ENCODE measurements at regions not wholly inside any gene's neighbourhood (a gene's known extent, or its start where the extent isn't known, plus 50 kb on each side); places are given as distances from the start of the nearest gene placed in this dataset.
"Not testable (repeated sequence)": the region's sequence is repeated elsewhere in the genome, so short reads cannot be mapped to it uniquely, and the experiment has no call there.

DNA sequence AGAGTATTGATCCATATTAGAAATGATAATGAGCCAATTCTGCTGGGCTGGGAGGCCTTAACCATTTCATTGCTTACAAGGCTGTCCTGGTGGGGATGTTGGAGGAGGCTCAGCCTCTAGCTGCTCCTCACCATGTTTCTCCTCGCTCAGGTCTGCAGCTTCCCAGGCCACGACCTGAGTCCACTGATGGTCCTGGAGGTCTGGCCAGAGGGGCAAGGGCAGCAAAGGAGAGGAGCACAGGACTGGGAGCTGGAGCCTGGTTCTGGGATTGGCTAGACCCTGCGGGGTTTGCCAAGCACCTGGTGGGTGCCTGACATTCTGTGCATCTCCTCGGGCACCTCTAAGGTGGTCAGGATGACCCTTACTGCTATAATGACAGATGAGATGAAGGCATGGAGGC, 92.6 kb downstream of the KIF26A start:
- no peak for DNase-seq (ENCODE audit: low spot score)

DNA sequence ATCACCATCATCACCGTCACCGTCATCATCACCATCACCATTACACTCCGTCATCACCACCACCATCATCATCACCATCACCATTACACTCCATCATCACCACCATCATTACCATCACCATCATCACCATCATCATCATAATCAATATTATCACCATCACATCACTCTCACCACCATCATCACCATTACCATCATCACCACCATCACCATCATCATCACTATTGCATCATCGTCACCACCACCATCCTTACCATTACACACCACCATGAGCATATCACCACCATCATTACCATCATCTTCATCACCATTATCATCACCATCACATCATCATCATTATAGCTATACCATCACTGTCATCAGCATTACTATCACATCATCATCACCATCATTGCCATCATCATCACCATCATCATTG, 93.7 kb downstream of the KIF26A start:
- DNase-seq (ENCODE audit: low spot score), result no peak

DNA sequence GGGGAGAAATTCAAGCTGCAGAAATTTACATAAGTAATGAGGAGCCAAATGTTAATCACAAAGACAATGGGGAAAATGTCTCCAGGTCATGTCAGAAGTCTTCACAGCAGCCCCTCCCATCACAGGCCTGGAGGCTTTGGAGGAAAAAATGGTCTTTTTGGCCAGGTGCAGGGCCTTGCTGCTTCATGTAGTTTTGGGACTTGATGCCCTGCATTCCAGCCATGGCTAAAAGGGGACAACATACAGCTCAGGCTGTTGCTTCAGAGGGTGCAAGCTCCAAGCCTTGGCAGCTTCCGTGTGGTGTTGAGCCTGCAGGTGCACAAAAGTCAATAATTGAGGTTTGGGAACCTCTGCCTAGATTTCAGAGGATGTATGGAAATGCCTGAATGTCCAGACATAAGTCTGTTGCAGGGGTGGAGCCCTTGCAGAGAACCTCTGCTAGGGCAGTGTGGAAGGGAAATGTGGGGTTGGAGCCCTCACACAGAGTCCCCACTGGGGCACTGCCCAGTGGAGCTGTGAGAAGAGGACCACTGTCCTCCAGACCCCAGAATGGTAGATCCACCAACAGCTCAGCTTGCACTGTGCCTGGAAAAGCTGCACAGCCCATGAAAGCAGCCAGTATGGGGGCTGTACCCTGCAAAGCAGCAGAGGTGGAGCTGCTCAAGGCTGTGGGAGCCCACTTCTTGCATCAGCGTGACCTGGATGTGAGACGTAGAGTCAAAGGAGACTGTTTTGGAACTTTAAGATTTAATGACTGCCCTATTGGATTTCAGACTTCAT, 95.8 kb downstream of the KIF26A start:
- not testable (repeated sequence) for DNase-seq (ENCODE audit: low spot score)

DNA sequence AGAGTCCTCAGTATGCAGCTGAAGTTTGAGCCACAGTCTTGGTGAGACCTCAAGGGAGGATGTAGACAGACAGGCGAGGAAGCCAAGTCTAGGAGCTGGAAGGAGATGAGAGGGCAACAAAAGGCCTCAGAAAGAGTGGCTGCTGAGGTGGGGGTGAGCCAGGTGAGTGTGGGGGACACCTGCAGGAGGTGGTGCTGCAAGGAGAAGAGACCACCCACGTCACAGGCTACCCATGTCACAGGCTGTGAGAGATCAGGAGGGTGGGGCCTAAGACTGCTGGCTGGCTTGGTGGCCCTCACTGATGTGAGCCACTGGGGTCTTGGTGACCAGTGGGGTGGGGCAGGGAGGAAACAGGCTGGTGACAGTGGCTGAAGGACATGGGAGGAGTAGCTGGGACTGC, 97.3 kb downstream of the KIF26A start:
- no peak for DNase-seq (ENCODE audit: low spot score)

DNA sequence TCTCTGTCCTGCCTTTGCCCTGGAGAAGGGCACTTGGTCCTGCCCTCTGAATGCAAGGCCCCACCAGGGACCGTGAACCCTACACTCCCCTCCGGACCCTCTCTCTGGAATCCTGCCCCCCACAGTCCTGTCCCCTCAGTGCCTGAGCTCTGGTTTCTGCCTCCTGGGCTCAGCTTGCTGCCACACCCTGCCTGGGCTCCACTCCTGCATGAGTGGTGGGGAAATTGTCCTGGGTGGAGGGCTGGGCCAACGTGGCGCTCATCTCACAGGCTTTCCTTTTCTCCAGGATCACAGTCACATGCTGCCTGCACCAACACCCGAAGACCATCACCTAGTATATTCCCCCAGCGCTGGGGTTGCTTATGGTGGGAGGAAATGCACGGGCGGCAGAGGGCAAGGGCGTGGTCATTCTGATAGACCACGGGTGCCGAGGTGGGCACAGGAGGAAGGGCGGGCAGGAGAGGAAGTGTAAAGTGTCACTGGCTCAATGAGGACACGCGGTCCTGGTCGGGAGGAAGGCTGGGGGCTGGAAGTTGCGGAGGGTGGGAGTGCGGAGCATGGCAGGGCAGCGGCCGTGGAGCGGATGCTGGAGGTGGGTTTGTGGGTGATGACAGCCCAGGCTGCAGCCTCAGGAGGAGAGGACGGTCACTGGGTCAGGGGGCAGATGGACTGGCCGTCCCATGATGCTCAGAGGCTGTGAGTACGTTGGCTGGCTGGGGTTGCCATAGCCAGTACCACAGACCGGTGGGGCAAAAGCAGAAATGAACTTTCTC, 99.5 kb downstream of the KIF26A start:
- DNase-seq (ENCODE audit: low spot score), result peak; percentile 17

DNA sequence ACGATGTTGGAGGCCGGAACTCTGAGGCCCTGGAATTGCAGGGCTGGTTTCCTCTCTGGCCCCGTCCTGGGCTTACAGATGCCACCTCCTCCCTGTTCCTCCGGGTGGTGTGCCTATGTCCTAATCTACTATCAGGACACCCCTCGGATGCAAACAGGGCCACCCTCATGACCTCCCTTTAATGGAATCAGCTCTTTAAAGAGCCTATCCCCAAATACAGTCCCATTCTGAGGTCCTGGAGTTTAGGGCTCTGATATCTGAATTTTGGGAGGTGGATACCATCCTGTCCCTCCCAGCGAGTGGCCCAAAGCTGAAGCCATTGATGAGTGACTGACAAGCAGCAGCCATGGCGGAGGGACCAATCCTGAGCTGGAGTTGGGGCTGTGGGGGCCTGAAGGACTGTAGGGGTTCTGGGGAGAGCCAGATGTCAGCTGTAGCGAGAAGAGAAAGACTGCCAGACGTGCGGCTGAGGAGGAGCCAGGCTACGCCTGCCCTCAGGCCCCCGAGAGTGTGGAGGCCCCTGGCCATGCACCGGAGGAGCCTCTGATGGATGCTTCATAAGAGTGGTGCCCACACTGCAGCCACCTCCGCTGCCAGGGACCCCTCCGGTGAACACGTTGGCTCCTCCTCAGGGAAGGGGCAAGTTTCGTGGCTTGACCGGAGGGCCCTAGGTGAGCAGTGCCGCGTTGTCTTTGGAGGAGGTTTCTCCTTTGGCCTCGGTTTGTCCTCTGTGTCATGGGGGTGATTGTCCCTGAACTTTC, 100.2 kb downstream of the KIF26A start:
- peak; percentile 15 for DNase-seq (ENCODE audit: low spot score)

DNA sequence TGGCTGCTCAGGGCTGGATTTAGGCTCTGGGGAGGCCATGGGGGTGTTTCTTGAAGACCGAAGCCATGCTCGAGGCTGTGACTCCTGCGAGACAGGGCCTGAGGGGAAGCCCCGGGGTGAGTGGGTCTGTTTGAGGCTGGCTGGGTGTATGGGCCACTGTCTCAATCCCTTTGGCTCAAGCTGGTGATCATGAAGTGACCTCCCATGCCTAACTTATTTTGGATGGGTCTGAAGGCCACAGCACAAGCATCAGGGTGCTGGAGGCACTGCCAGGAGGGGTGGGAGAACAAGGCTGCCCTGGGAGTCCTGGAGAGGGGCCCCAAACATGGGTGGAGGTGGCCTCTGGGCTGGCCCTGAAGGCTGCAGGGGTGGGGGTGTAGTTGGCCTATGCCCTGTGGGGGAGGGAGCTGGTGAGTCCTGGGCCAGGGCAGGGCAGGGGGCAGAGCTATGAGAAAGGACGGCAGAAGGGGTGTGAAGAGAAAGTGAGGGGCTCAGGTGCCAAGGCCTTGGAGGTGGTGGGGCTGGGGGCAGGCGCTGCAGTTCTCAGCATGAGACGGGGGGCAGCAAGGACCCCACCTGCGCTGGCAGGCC, 100.9 kb downstream of the KIF26A start:
- DNase-seq (ENCODE audit: low spot score), result peak; percentile 25

DNA sequence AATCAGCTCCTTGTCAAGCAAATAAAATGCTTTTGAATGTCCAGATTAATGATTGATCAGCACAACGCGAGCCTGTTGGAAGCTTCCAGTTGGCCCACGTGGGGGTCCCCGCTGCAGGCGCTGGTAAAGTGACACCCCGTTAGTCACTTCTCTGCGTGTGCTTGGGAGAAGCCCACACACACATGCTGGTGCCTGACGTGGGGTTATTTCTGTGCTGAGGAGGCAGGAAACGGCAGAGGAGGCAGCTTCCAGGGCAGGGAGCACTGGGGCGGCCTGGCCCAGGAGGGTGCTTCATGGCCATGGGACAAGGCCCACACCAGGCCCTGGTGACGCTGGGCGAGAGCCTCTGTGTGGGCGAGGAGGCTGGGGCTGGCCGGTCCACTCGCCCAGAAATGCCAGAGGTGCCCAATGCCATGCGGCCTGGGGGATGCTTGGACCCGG, 101.5 kb downstream of the KIF26A start:
- peak; percentile 27 for DNase-seq (ENCODE audit: low spot score)

DNA sequence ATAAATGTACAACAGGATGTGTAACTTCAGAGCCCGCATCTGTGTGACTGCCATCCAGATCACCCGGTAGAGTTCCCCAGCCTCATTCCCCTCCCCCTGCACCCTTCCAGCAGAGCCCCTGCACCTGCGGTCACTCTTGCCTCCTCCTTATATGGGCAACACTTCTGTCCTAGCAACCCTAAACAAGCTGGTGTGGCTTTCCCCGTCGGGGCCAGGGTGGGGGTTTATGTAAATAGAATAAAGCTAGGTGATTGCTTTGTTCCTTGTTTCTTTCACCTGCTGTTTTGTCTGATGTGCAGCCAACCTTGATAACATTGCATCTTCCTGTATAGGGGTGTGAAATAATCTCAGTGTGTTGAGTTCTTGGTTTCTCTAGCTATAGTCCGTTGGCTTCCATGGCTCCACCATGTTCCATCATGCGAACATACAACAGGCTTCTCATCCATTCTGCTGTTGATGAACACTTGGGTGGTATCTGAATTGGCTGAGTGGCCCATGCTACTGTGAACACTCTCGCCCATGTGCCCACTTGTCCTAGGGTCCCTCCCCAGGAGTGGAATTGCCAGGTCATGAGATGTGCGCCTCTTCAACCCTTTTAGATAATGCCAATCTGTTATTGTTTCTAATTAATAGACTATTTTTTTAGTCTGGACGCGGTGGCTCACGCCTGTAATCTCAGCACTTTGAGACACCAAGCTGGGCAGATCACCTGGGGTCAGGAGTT, 102.2 kb downstream of the KIF26A start:
- DNase-seq (ENCODE audit: low spot score), result peak; percentile 12

DNA sequence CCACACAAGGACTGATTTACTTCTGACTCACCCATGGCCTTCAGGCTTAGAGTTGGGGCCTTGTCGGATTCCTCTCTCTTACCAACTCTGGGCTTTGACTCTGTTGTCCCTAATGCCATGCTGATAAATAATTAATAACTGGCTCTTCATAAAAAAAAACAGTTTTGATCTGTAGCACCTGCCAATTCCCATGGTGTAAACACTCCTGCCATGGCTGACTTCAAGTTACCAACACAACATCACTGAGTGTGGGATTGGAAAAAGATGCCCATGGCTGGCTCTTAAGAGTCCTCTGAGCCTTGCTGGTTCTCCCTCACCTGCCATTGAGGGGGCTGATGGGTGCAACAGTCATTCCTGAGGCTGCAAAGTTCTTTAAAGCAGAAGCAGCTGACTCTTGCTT, 104.8 kb downstream of the KIF26A start:
- peak; percentile 9 for DNase-seq (ENCODE audit: low spot score)

DNA sequence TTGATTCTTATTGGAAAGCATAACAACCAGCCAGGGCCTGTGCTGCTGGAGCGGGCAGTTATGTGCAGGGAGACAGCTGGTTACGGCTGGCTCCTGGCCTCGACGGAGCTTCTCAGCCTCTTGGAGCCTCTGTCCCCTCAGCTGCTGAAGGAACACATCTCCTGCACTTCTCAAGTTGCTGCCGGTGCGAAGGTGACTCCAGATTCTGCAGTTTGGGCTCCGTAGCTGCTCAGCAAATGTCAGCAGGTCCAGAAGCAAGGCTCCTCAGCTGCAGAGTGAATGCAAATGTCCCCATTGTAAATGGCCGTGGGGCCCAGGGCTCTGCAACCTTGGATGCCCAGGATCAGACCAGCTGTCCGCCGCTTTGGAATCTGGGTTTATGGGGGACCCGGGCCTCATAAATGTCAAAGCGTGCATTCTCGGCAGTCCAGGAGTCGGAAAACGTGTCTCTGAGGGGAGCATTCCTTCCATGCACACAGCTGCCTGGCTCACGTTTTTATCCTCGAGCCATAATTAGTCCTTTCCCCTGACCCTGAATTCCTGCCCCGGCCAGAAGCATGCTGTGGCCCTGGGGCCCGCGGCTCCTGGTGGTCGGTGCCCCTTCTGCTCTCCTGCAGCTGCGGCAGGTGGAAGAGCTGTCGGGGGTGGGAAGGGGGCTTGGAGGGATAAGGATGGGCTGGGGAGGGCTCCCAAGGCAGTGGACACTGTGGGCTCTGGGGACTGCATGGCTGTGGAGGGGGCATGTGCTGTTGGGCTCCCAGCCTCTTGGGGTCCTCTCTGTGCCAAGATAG, 106.0 kb downstream of the KIF26A start:
- no peak for DNase-seq (ENCODE audit: low spot score)

DNA sequence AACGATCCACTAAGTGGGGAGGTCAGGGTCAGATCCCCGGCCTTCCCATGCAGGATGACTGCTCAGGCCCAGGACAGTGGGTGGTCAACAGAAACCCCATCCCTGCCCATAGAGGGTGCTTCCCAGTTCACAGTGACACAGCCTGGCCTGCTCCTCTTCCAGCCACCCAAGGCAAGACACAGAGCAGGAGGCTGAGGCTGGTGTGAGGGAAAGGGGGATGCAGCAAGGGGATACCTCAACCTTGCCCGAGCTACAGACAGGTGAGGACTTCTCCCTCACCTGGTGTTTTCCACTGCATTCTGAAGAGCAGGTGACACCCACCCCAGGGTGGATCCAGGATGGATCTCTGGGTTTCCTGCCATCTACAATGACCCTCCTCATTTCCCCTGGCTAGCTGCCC, 106.7 kb downstream of the KIF26A start:
- DNase-seq (ENCODE audit: low spot score), result no peak

DNA sequence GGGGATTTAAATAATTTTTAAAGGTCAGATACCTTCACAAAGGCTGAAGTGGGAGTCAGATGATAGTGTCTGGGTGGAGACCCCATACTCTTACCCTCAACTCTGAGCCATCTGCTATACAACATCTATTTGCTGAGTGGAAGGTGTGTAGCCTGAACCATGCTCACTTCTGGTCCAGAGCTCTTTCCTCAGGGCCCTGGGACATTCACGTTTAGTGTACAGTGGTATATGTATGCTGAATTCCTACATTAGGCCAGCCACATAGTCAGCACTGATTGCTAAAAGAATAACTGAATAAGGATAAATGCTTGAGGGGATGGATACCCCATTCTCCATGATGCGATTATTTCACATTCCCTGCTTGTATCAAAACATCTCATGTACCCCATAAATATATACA, 107.3 kb downstream of the KIF26A start:
- DNase-seq (ENCODE audit: low spot score), result no peak

DNA sequence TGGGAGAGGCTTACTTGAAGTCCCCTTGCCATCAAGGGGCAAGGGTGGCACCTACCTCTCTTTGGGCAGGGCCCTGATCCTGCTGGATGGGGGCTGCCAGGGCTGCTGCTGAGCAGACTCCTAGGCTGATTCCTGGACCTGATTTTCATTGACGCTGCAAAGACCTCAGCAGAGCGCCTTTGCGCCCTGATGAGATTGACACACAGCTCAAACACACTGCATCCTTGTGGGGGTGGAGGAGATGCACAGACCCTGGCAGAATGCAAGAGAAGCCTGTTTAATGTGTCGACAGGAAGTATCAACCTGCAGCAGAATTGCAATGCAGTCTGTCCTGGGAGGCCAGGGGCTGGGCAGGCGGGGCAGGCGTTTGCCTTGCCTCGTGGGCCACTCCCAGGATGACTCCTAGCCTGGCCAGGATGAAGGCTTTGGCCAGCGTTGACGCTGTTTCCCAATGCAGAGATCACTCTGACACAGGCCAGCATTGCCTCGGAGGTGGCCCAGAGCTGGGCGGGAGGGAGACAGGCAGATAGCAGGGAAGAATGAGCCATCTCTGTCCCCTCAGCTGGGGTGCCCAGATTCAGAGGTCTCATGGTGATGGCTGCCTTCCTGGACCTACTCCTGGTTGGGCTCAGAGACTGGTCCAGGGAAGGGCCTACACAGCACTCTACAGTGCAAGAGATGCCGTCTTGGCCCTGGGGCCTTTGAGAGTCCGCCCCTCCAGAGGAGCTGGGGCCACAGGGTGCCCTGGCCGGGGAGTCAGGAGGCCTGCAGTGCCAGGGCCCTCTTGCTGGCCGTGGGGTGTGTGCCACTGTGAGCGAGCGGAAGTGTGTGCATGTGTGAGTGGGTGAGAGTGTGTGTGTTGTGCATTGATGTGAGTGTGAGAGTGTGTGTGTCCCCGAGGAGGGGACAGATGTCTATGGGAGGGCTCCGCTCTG, 108.3 kb downstream of the KIF26A start:
- DNase-seq (ENCODE audit: low spot score), result peak; percentile 29

DNA sequence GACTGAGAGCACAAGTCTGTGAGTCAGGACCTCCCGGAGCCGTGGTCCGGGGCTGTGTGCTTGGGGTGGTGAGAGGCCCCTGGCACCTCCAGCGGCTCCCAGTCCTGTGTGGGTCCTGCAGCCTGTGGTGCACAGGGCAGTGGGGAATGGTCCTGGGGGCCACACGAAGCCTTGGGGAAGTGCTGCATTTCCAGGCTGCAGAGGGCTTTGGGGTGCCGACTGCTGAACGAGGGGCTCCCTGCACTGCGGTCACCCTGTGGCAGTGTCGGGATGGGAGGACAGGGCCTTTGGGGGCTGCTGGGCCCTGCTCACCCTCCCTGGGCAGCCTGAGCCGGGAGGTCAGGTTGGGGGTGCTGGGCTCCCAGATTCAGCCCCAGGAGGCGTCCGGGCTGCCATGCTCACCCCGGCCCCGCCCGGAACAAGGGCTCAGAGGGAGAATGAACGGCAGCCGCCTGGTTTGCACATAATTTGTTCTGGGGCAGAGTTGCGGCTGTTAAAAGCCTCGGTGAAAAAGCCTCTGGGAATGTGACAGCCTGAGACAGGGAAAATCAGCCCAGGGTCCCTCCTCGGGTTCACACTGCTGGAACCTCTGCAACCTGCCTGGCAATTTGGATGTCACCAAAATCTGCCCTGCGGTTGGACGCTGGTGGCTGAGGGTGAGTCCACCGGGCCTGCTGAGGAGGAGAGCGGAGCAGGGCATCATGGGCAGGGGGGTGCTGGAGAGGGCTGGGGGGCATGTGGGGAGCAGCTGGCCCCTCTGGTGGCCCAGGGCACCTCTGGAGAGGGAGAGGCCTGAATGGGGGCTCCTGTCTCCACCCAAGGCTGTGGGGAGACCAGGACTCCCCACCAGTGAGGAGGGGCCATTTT, 109.2 kb downstream of the KIF26A start:
- peak; percentile 32 for DNase-seq (ENCODE audit: low spot score)

DNA sequence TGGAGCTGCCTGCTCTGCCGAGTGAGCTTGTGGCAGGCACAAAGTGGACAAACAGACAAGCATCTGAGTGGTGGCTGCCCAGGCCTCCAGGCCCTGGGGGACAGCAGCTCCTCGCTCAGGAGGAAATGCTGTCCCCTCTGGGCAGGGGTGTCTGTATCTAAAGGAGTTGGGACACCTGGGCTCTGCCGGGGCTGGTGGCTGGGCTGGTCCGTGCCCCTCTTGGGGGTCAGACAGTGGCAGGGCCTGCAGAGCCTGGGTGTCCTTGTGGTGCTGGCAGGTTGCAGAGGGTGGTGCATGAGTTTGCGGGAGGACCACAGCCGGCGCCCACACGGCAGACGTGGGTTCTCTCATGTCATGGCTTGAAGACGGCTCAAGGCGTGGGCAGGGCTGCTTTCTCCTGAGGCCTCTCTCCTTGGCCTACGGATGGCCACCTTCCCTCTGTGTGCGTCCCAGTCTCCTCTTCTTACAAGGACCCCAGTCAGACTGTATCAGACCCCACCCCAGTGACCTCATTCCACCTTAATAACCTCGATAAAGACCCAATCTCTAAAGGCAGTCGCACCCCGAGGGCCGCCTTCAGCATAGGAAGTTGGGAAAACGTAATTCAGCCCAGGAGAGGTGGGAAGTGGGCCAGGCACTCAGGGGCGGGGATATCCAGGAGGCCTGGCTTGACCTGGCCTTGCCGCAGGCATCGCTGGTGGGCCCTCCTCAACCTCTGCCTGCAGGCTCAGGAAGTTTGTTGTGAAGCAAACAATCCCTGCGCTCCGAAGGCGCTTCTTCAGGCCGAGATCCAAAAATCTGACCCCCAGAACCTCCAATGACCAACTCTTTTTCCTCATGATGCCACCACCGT, 110.0 kb downstream of the KIF26A start:
- DNase-seq (ENCODE audit: low spot score), result peak; percentile 29

DNA sequence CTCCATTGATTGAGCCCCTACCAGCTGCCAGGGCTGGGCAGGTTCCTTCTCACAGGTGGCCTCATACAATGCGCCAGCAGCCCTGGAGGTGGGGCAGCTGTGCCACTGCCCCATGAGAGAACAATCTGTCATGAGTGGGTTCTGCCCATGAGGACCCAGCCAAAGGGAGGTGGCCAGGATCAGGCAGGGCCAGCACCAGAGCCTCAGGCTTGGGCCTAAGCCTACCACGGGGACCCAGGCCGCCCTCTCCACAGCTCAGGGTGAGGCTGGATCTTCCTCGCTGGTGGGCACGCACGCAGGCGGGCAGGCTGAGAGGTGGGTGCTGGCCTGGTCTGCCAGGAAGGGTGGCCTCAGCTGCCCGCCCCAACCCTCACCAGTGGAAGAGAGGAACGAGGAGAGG, 110.7 kb downstream of the KIF26A start:
- DNase-seq (ENCODE audit: low spot score), result peak; percentile 31

DNA sequence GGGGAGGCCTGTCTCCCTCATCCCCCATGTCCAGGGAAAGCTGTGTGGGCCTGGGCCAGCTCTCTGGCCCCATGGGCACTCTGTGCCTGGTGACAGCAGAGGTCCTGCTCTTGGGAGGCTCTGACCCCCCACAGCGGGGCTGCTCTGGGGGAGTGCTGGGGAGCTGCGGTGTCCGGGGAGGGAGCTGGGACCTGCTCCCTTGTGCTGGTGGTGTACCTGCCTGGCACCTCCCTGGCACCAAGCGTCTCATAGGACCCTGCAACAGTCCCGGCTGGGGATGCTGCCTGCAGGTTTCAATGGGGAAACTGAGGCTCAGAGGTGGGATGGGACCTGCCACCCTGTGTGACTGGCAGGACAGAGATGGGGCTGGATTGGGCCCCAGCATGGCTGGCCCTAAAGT, 111.3 kb downstream of the KIF26A start:
- peak; percentile 25 for DNase-seq (ENCODE audit: low spot score)
